ENCODE measurements at regions not wholly inside any gene's neighbourhood (a gene's known extent, or its start where the extent isn't known, plus 50 kb on each side); places are given as distances from the start of the nearest gene placed in this dataset.

GRCh38 chr9:8186560-8186959 lies 387.0 kb upstream of the DMAC1 start:
- DNase-seq = no peak

GRCh38 chr9:8183618-8184017 lies 384.0 kb upstream of the DMAC1 start:
- no peak for DNase-seq

GRCh38 chr9:8179381-8180053 lies 379.9 kb upstream of the DMAC1 start:
- no peak for DNase-seq

GRCh38 chr9:8172000-8172399 lies 372.4 kb upstream of the DMAC1 start:
- DNase-seq = no peak

GRCh38 chr9:8168916-8169438 lies 369.4 kb upstream of the DMAC1 start:
- no peak for DNase-seq

GRCh38 chr9:8160787-8161186 lies 361.2 kb upstream of the DMAC1 start:
- no peak for DNase-seq

- DNase-seq = no peak
Observed at GRCh38 chr9:8158574-8158973, 359.0 kb upstream of the DMAC1 start.

GRCh38 chr9:8157683-8158324 lies 358.2 kb upstream of the DMAC1 start:
- no peak for DNase-seq

GRCh38 chr9:8156346-8156745 lies 356.8 kb upstream of the DMAC1 start:
- DNase-seq = no peak

- DNase-seq = no peak
Observed at GRCh38 chr9:8155706-8156105, 356.1 kb upstream of the DMAC1 start.

- no peak for DNase-seq
Observed at GRCh38 chr9:8143677-8144076, 344.1 kb upstream of the DMAC1 start.

- no peak for DNase-seq
Observed at GRCh38 chr9:8140557-8140956, 341.0 kb upstream of the DMAC1 start.

- no peak for DNase-seq
Observed at GRCh38 chr9:8139756-8140155, 340.2 kb upstream of the DMAC1 start.

GRCh38 chr9:8136477-8136876 lies 336.9 kb upstream of the DMAC1 start:
- DNase-seq = no peak

- no peak for DNase-seq
Observed at GRCh38 chr9:8134635-8135034, 335.1 kb upstream of the DMAC1 start.

- DNase-seq = no peak
Observed at GRCh38 chr9:8133606-8134005, 334.0 kb upstream of the DMAC1 start.

- no peak for DNase-seq
Observed at GRCh38 chr9:8115570-8115969, 316.0 kb upstream of the DMAC1 start.

GRCh38 chr9:8114826-8115225 lies 315.2 kb upstream of the DMAC1 start:
- no peak for DNase-seq

GRCh38 chr9:8106362-8106761 lies 306.8 kb upstream of the DMAC1 start:
- DNase-seq = no peak

GRCh38 chr9:8101607-8102006 lies 302.0 kb upstream of the DMAC1 start:
- no peak for DNase-seq

GRCh38 chr9:8096091-8096490 lies 296.5 kb upstream of the DMAC1 start:
- no peak for DNase-seq

GRCh38 chr9:8095672-8096086 lies 296.1 kb upstream of the DMAC1 start:
- no peak for DNase-seq

GRCh38 chr9:8088477-8088876 lies 288.9 kb upstream of the DMAC1 start:
- no peak for DNase-seq

- no peak for DNase-seq
Observed at GRCh38 chr9:8085986-8086385, 286.4 kb upstream of the DMAC1 start.

GRCh38 chr9:8078641-8079140 lies 279.1 kb upstream of the DMAC1 start:
- DNase-seq = peak; percentile 66 to 69

Measured in AML-193 (cell line).